Nephron (organoid): ENCODE measurements at regions not wholly inside any gene's neighbourhood (a gene's known extent, or its start where the extent isn't known, plus 50 kb on each side); places are given as distances from the start of the nearest gene placed in this dataset.

Source experiments
- H3K27ac Mint-ChIP-seq, 3 experiments: 2 replicates each; pipeline ENCODE4 v1.8.0; 2020; ENCODE audit warnings: mixed read lengths in 3 of 3, mild to moderate bottlenecking in 2 of 3, moderate library complexity in 1 of 3
- H3K27me3 Mint-ChIP-seq: 2 replicates; pipeline ENCODE4 v1.8.0; 2021; ENCODE audit warnings: low read depth, mild to moderate bottlenecking, moderate library complexity, mixed read lengths
- H3K36me3 Mint-ChIP-seq: 2 replicates; pipeline ENCODE4 v1.8.0; 2020; ENCODE audit warnings: low read depth, mixed read lengths
- H3K4me1 Mint-ChIP-seq: 2 replicates; pipeline ENCODE4 v1.8.0; 2020; ENCODE audit warnings: mixed read lengths
- H3K4me3 Mint-ChIP-seq, 3 experiments: 2 replicates each; pipeline ENCODE4 v1.8.0; 2020; ENCODE audit warnings: mild to moderate bottlenecking in 3 of 3, mixed read lengths in 3 of 3, moderate library complexity in 2 of 3
- H3K9me3 Mint-ChIP-seq: 2 replicates; pipeline ENCODE4 v1.8.0; 2020; ENCODE audit warnings: mixed read lengths
- TF ChIP-seq, protein P1 (sequence below), 3 experiments: fragments of 200-600 bp; sonication (generic); IDR thresholded peaks; one replicate each; pipeline ENCODE4 v1.5.0; 2021; ENCODE audit warnings: antibody characterized with exemption in 3 of 3; ENCODE audit not compliant: unreplicated experiment in 3 of 3

DNA sequence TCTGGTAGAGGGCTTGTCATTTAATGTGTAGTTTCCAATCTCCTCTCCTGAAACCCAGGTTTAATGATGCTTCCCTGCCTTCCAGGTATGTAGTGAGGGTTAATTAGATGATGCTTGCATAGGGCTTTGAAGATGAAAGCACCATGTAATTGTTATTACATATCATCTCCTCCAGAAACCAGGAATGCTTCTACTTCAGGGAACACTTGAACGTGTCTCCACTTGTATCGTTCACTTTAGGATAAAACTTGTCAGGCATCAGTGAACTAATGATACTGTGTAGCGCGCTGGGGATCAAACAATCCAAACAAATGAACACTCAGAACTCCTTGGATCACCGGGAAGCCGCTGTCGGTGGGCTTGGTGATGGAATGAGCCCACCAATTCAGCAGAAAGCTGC lies 260.9 kb upstream of the FZD8 start:
- H3K27ac Mint-ChIP-seq = no peak overlapping the region
- peaks cover 47% of the 10 kb centered on the region for H3K27me3 Mint-ChIP-seq
- H3K4me1 Mint-ChIP-seq = peaks cover 13% of the 10 kb centered on the region
- H3K36me3 Mint-ChIP-seq = no peaks in the 10 kb centered on the region
- TF ChIP-seq, protein P1, sequence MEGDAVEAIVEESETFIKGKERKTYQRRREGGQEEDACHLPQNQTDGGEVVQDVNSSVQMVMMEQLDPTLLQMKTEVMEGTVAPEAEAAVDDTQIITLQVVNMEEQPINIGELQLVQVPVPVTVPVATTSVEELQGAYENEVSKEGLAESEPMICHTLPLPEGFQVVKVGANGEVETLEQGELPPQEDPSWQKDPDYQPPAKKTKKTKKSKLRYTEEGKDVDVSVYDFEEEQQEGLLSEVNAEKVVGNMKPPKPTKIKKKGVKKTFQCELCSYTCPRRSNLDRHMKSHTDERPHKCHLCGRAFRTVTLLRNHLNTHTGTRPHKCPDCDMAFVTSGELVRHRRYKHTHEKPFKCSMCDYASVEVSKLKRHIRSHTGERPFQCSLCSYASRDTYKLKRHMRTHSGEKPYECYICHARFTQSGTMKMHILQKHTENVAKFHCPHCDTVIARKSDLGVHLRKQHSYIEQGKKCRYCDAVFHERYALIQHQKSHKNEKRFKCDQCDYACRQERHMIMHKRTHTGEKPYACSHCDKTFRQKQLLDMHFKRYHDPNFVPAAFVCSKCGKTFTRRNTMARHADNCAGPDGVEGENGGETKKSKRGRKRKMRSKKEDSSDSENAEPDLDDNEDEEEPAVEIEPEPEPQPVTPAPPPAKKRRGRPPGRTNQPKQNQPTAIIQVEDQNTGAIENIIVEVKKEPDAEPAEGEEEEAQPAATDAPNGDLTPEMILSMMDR (IDR thresholded peaks at IDR 0.05; ENCODE audit: unreplicated experiment in 3 of 3) = no peak
- H3K9me3 Mint-ChIP-seq = peaks cover 8% of the 10 kb centered on the region
- no peak overlapping the region for H3K4me3 Mint-ChIP-seq

DNA sequence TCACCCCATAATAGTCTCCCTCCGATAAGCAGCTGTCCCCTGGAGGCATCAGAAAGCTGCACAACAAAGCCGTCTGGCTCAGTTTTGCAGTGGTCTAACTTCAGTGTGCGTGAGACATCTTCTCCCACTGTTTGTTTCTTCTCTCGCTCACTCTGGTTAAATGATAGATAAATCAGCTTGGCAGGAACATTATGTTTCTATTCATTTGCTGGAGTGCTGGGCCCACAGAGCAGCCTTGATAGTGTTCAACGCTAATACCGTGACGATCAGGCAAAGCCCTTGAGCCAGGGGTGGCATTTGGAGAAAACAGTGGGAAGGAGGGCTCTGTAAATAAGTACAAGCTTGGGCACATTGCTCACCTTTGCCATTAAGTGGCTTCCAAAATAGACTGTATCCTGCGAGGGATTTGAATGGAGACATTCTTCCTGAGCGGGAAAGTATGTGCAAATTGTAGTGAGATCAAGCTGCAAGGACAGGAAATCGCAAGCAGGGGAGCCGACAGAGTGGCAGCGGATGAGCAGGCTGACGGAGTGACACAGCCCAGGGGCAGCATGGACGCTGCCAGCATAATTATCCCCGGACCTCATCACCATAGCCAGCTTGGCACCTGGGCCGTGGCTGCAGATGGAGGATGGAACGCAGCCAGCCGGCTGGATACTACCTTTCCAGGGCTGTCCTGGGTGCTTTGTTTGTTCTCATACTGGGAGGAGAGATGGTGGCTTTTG lies 256.8 kb upstream of the FZD8 start:
- Mint-ChIP-seq H3K4me1 (peaks cover 25% of the 10 kb centered on the region), H3K4me3 (no peak overlapping the region), H3K9me3 (peaks cover 7% of the 10 kb centered on the region), H3K27ac (peak overlapping the region in 2 of 3 experiments; percentile 9 to 52), H3K36me3 (peaks cover 4% of the 10 kb centered on the region), H3K27me3 (peaks cover 37% of the 10 kb centered on the region)
- TF ChIP-seq, protein P1 (IDR thresholded peaks at IDR 0.05; ENCODE audit: unreplicated experiment in 3 of 3) = no peak

DNA sequence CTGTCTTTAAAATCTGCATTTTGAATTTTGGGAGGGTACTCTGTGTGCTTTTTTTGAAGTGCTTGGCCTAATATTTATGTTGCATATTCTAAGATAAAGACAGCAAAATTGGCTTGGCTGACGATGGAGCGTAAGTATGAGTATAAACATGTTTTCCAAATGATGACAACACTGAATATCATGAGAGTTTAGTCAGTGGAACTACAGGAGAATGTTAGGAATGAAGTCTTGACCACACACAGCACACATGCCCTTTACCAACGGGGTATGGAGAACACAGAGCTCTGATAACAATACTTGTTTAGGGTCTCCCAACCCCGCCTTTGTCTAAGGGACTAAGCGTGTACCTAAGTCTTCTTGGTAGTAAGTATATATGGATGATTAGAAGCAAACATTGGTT lies 253.9 kb upstream of the FZD8 start:
- Mint-ChIP-seq H3K4me3 (no peak overlapping the region), H3K4me1 (peaks cover 31% of the 10 kb centered on the region), H3K36me3 (peaks cover 4% of the 10 kb centered on the region), H3K9me3 (peaks cover 9% of the 10 kb centered on the region), H3K27ac (no peak overlapping the region), H3K27me3 (peaks cover 22% of the 10 kb centered on the region)
- TF ChIP-seq, protein P1 (IDR thresholded peaks at IDR 0.05; ENCODE audit: unreplicated experiment in 3 of 3) = no peak

DNA sequence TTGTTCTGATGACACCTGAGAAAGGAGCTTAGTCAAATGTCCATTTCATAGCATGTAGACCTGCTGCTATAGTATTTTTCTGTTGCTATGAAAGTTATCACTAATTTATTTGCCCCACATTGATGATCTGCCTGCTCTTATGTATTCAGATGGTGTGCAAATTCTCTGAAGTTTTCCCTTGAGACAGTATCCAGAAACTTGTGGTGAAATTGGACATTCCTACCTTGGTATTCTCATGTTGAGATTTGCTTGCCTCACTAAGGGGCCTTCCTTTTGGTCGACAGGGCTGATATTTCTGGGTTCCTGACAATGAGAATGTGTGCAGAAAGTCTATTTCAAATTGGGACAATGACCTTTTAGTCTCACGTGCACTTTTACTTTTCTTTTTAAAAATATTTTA lies 253.2 kb upstream of the FZD8 start:
- Mint-ChIP-seq H3K27me3 (peaks cover 22% of the 10 kb centered on the region), H3K27ac (no peak overlapping the region), H3K36me3 (peaks cover 4% of the 10 kb centered on the region), H3K4me3 (no peak overlapping the region), H3K9me3 (peaks cover 9% of the 10 kb centered on the region), H3K4me1 (peaks cover 37% of the 10 kb centered on the region)
- TF ChIP-seq, protein P1 (IDR thresholded peaks at IDR 0.05; ENCODE audit: unreplicated experiment in 3 of 3) = no peak

DNA sequence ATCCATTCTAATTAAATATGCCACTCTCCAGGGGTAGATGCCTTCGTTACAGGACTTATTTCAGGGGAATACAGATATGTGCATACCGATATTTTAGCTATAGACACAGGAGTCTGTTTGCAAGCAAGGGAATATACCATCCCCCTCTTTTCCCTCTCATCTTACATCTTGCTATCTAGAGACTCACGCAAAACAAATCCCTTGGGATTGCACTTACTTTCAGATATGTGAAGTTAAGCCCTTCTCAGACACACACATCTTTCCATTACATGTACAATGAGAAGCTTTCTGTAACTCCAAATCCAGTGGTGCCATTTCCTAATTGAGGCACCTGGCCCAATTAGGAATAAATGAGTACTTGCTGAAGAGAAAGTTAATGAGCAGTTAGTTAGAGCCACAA lies 250.4 kb upstream of the FZD8 start:
- Mint-ChIP-seq H3K9me3 (peaks cover 9% of the 10 kb centered on the region), H3K27me3 (peaks cover 18% of the 10 kb centered on the region), H3K4me1 (peaks cover 35% of the 10 kb centered on the region), H3K4me3 (no peak overlapping the region), H3K36me3 (peaks cover 4% of the 10 kb centered on the region), H3K27ac (no peak overlapping the region)
- TF ChIP-seq, protein P1 (IDR thresholded peaks at IDR 0.05; ENCODE audit: unreplicated experiment in 3 of 3) = no peak
